ENCODE measurements at regions not wholly inside any gene's neighbourhood (a gene's known extent, or its start where the extent isn't known, plus 50 kb on each side); places are given as distances from the start of the nearest gene placed in this dataset.

DNA sequence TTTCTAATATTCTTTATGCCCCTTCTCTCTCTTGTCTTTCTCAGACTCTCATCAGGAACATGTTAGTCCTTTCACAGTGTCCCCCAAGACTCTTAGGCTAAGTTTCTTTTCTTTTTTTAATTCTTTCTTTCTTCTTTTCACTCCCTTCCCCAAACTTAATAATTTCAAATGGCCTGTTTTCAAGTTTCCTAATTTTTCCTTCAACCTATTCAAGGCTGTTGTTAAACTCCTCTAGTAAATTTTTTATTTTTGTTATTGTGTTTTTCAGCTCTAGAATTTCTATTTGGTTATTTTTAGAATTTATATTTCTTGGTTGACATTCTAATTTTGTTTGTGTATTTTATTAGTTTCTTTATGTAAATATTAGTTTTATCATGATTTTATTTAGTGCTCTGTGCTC, 236.6 kb upstream of the GYPC start:
- no peak overlapping the region for H3K9ac ChIP-seq (ENCODE audit: low read length)
- H2AFZ ChIP-seq (ENCODE audit: low read length), result no peak overlapping the region
- H3K4me1 ChIP-seq (ENCODE audit: insufficient read depth, low read length, severe bottlenecking), result no peaks in the 10 kb centered on the region
- no peaks in the 10 kb centered on the region for H3K9me2 ChIP-seq (ENCODE audit: low read depth, low read length)
- TF ChIP-seq, protein P1, sequence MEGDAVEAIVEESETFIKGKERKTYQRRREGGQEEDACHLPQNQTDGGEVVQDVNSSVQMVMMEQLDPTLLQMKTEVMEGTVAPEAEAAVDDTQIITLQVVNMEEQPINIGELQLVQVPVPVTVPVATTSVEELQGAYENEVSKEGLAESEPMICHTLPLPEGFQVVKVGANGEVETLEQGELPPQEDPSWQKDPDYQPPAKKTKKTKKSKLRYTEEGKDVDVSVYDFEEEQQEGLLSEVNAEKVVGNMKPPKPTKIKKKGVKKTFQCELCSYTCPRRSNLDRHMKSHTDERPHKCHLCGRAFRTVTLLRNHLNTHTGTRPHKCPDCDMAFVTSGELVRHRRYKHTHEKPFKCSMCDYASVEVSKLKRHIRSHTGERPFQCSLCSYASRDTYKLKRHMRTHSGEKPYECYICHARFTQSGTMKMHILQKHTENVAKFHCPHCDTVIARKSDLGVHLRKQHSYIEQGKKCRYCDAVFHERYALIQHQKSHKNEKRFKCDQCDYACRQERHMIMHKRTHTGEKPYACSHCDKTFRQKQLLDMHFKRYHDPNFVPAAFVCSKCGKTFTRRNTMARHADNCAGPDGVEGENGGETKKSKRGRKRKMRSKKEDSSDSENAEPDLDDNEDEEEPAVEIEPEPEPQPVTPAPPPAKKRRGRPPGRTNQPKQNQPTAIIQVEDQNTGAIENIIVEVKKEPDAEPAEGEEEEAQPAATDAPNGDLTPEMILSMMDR (IDR thresholded peaks at IDR 0.05; ENCODE audit: low read length), result no peak
- no peak for TF ChIP-seq EZH2 (IDR thresholded peaks at IDR 0.05; ENCODE audit: borderline replicate concordance, low read length)
- H3K27ac ChIP-seq (ENCODE audit: low read depth, low read length, poor library complexity, severe bottlenecking), result no peak overlapping the region
- no peaks in the 10 kb centered on the region for H3K79me2 ChIP-seq (ENCODE audit: insufficient read depth, low read length)
- no peak overlapping the region for H3K4me2 ChIP-seq (ENCODE audit: low read length)
- H4K20me1 ChIP-seq (ENCODE audit: insufficient read depth, low read length), result no peaks in the 10 kb centered on the region
- H3F3A ChIP-seq (ENCODE audit: insufficient read depth, low read length), result no peaks in the 10 kb centered on the region
- no peaks in the 10 kb centered on the region for H3K27me3 ChIP-seq (ENCODE audit: insufficient read depth, low read length)
- H3K36me3 ChIP-seq (ENCODE audit: insufficient read depth, low read length), result no peaks in the 10 kb centered on the region
- H3K9me3 ChIP-seq (ENCODE audit: low read length), result no peaks in the 10 kb centered on the region
- no peak overlapping the region for H3K4me3 ChIP-seq (ENCODE audit: low read depth, low read length, poor library complexity, severe bottlenecking)

DNA sequence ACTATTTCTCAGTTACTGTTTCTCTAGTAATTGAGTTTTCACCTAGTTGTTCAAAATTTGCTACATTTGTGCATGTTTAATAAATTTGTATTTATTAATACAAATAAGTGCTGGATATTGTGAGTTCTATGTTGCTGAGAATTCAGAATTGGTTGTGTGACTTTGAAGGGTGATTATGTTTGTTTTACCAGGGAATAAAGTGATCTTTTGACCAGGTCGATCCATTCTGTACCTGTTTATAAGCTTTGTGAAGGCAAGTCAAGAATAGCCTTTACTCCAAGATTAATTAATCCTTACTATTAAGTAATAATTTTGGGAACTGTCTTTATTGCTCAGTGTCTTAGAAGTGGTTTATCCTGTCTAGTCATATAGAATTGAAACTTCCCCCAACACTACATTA, 230.0 kb upstream of the GYPC start:
- H3K4me3 ChIP-seq (ENCODE audit: low read depth, low read length, poor library complexity, severe bottlenecking), result no peak overlapping the region
- no peaks in the 10 kb centered on the region for H4K20me1 ChIP-seq (ENCODE audit: insufficient read depth, low read length)
- no peaks in the 10 kb centered on the region for H3K9me2 ChIP-seq (ENCODE audit: low read depth, low read length)
- H3K4me1 ChIP-seq (ENCODE audit: insufficient read depth, low read length, severe bottlenecking), result no peaks in the 10 kb centered on the region
- H3K79me2 ChIP-seq (ENCODE audit: insufficient read depth, low read length), result no peaks in the 10 kb centered on the region
- no peaks in the 10 kb centered on the region for H3K9me3 ChIP-seq (ENCODE audit: low read length)
- H3K9ac ChIP-seq (ENCODE audit: low read length), result no peak overlapping the region
- H2AFZ ChIP-seq (ENCODE audit: low read length), result no peak overlapping the region
- H3K27ac ChIP-seq (ENCODE audit: low read depth, low read length, poor library complexity, severe bottlenecking), result no peak overlapping the region
- TF ChIP-seq, protein P1 (IDR thresholded peaks at IDR 0.05; ENCODE audit: low read length), result no peak
- no peak for TF ChIP-seq EZH2 (IDR thresholded peaks at IDR 0.05; ENCODE audit: borderline replicate concordance, low read length)
- no peak overlapping the region for H3K4me2 ChIP-seq (ENCODE audit: low read length)
- no peaks in the 10 kb centered on the region for H3K27me3 ChIP-seq (ENCODE audit: insufficient read depth, low read length)
- H3K36me3 ChIP-seq (ENCODE audit: insufficient read depth, low read length), result no peaks in the 10 kb centered on the region
- no peaks in the 10 kb centered on the region for H3F3A ChIP-seq (ENCODE audit: insufficient read depth, low read length)

DNA sequence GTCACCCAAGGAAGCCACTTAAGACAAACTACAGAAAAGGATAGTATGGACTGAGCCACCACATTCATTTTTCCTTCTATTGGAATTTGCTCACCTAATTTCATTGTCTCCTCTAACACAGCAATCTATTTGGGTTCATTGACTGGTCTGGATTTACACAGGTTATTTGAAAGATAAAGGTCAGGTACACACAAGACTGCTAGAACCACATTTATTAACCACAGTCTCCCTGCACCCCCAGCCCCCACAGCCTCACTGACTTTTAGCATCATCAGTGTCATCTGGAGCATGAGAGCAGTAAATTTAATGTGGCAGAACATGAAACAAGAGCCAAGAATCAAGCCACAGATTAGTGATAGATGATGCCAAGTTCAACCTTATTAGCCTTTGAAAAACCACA, 226.9 kb upstream of the GYPC start:
- Histone ChIP-seq H2AFZ (ENCODE audit: low read length) (no peak overlapping the region), H4K20me1 (ENCODE audit: insufficient read depth, low read length) (no peaks in the 10 kb centered on the region), H3K4me3 (ENCODE audit: low read depth, low read length, poor library complexity, severe bottlenecking) (no peak overlapping the region), H3K27ac (ENCODE audit: low read depth, low read length, poor library complexity, severe bottlenecking) (no peak overlapping the region), H3K9me3 (ENCODE audit: low read length) (no peaks in the 10 kb centered on the region), H3K4me2 (ENCODE audit: low read length) (no peak overlapping the region), H3K4me1 (ENCODE audit: insufficient read depth, low read length, severe bottlenecking) (no peaks in the 10 kb centered on the region), H3F3A (ENCODE audit: insufficient read depth, low read length) (no peaks in the 10 kb centered on the region), H3K79me2 (ENCODE audit: insufficient read depth, low read length) (no peaks in the 10 kb centered on the region), H3K36me3 (ENCODE audit: insufficient read depth, low read length) (no peaks in the 10 kb centered on the region), H3K27me3 (ENCODE audit: insufficient read depth, low read length) (no peaks in the 10 kb centered on the region), H3K9ac (ENCODE audit: low read length) (no peak overlapping the region), H3K9me2 (ENCODE audit: low read depth, low read length) (no peaks in the 10 kb centered on the region)
- TF ChIP-seq, protein P1 (IDR thresholded peaks at IDR 0.05; ENCODE audit: low read length), result no peak
- no peak for TF ChIP-seq EZH2 (IDR thresholded peaks at IDR 0.05; ENCODE audit: borderline replicate concordance, low read length)
